ENCODE measurements at regions not wholly inside any gene's neighbourhood (a gene's known extent, or its start where the extent isn't known, plus 50 kb on each side); places are given as distances from the start of the nearest gene placed in this dataset.
"Not testable (repeated sequence)": the region's sequence is repeated elsewhere in the genome, so short reads cannot be mapped to it uniquely, and the experiment has no call there.

DNA sequence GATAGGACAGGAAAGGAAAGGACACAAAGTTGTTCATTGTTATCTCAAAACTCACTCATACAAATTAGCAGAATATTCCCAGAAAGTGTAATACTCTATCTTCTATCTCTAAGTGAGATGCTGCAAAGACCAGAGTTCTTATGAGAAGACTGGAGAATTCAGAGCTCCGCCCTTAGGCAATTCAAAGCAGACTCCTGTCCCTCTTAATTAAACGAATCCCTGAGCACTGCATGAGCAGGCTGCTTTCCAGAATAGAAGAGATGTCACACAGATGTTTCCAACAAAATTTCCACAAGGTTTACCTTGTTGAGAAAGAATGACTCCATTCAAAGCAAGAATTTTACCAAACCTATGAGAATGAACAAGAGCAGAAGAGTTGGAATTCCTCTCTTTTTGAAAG lies 630.8 kb upstream of the INTU start:
- DNase-seq, result no peak
- no peaks in the 10 kb centered on the region for H3K9me3 ChIP-seq
- H3K4me3 ChIP-seq, result no peak overlapping the region
- no peaks in the 10 kb centered on the region for H3K36me3 ChIP-seq
- no peak for TF ChIP-seq CTCF (IDR thresholded peaks at IDR 0.05)
- H3K4me1 ChIP-seq, result no peaks in the 10 kb centered on the region
- no peak overlapping the region for H3K27ac ChIP-seq
- no peaks in the 10 kb centered on the region for H3K27me3 ChIP-seq
- intact Hi-C loops (cut with DNase I; ENCODE audit: low total_unique reads), result no loop called here

DNA sequence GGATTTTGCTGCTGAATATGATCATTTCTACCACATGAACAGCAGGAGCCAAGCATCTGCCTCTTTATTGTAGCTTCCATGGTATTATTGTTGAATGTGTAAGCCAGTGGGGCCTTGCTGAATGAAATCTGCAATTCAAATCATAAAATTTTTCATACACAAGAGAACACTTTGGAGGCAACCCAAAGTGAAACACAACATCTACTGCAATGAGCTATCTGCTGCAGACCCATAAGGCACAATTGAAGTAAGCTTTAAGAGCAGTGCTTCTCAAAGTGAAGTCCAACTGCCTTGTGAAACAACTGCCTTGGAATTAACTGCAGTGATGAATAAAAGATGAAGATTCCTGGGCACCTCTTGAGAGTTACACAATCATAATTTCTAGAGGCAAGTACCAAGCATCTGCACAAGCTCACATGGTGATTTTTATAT lies 626.3 kb upstream of the INTU start:
- no peak for DNase-seq
- TF ChIP-seq CTCF (IDR thresholded peaks at IDR 0.05), result no peak
- H3K27me3 ChIP-seq, result no peaks in the 10 kb centered on the region
- H3K36me3 ChIP-seq, result no peaks in the 10 kb centered on the region
- no peak overlapping the region for H3K27ac ChIP-seq
- intact Hi-C loops (cut with DNase I; ENCODE audit: low total_unique reads), result no loop called here
- H3K9me3 ChIP-seq, result no peaks in the 10 kb centered on the region
- H3K4me3 ChIP-seq, result no peak overlapping the region
- no peaks in the 10 kb centered on the region for H3K4me1 ChIP-seq

DNA sequence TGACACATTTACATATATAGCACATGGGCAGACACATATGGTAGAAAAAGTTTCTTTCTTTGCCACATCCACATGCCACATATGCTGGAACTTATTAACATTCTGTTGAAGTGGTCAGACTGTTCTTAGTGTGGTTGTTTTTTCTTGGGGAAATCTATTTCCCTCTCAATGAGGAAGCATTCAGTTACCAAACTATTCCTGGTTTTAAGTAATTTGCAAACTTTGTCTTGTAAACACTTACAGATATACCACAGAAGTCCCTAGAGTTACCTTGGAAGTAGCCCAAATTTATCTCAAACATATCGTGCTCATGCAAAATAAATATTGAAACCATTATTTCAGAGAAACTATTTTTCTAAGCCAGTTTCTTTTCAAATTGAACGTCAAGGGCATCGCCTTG lies 625.5 kb upstream of the INTU start:
- no peak for TF ChIP-seq CTCF (IDR thresholded peaks at IDR 0.05)
- no peak for DNase-seq

DNA sequence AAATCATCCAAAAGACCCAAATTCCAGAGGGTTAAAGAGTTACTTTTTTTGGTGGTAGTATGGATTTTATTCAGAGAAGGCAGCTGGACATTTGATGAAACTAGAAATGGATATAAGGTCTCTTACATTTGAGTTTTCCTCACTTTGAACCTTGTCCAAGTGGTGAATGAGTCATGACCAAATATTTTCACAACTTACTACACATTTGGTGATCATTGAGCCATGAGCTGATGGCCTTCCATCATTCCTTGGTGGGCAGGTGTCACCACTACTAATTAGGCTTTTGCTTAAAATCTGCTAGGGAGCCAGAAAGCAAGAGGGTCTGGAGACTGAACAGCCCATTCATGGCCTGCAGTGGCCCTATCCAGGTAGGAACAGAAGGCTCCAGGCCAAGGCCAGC lies 620.2 kb upstream of the INTU start:
- DNase-seq, result no peak
- intact Hi-C loops (cut with DNase I; ENCODE audit: low total_unique reads), result no loop called here
- H3K9me3 ChIP-seq, result no peaks in the 10 kb centered on the region

More for the DNA sequence above, 625.5 kb upstream of the INTU start:
- Histone ChIP-seq H3K4me3 (no peak overlapping the region), H3K9me3 (no peaks in the 10 kb centered on the region), H3K4me1 (no peaks in the 10 kb centered on the region), H3K36me3 (no peaks in the 10 kb centered on the region), H3K27ac (no peak overlapping the region), H3K27me3 (no peaks in the 10 kb centered on the region)
- intact Hi-C loops (cut with DNase I; ENCODE audit: low total_unique reads), result no loop called here

GRCh38 chr4:127015667-127016117 lies 617.1 kb upstream of the INTU start:
- Histone ChIP-seq H3K36me3 (no peaks in the 10 kb centered on the region), H3K4me3 (no peak overlapping the region), H3K27ac (no peak overlapping the region), H3K9me3 (no peaks in the 10 kb centered on the region), H3K4me1 (peaks cover 0 to 4% (median 0%) of the 10 kb centered on the region in 4 donors), H3K27me3 (no peaks in the 10 kb centered on the region)
- intact Hi-C loops (cut with DNase I; ENCODE audit: low total_unique reads), result no loop called here
- TF ChIP-seq CTCF (IDR thresholded peaks at IDR 0.05), result no peak
- no peak for DNase-seq

More for the DNA sequence above, 620.2 kb upstream of the INTU start:
- Histone ChIP-seq H3K27ac (no peak overlapping the region), H3K4me3 (no peak overlapping the region), H3K4me1 (peaks cover 0 to 4% (median 0%) of the 10 kb centered on the region in 4 donors), H3K36me3 (no peaks in the 10 kb centered on the region), H3K27me3 (no peaks in the 10 kb centered on the region)
- TF ChIP-seq CTCF (IDR thresholded peaks at IDR 0.05), result no peak

DNA sequence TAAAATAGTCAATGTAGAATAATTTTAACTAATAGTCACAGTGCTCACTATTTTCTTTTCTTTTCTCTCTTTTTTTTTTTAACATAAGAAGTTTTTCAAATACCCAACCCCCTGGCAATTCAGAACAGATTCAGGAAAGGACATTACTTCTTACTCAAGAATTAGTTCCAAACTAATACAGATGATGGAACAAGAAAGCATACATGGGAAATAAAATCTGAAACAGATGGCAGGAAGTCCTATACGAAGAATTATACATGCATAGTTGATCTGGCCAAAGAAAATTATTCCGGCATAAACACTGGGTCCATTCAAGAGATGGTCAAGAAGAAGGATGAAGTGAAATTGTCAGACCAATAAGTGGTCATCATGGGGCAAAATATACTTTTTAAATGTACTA lies 614.4 kb upstream of the INTU start:
- Histone ChIP-seq H3K4me1 (peaks cover 0 to 4% (median 0%) of the 10 kb centered on the region in 4 donors), H3K27me3 (no peaks in the 10 kb centered on the region), H3K9me3 (no peaks in the 10 kb centered on the region), H3K36me3 (no peaks in the 10 kb centered on the region), H3K4me3 (no peak overlapping the region), H3K27ac (no peak overlapping the region)
- intact Hi-C loops (cut with DNase I; ENCODE audit: low total_unique reads), result no loop called here
- no peak for TF ChIP-seq CTCF (IDR thresholded peaks at IDR 0.05)
- no peak for DNase-seq

DNA sequence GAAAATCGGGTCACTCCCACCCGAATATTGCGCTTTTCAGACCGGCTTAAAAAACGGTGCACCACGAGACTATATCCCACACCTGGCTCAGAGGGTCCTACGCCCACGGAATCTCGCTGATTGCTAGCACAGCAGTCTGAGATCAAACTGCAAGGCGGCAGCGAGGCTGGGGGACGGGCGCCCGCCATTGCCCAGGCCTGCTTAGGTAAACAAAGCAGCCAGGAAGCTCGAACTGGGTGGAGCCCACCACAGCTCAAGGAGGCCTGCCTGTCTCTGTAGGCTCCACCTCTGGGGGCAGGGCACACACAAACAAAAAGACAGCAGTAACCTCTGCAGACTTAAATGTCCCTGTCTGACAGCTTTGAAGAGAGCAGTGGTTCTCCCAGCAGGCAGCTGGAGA lies 611.9 kb upstream of the INTU start:
- H3K27me3 ChIP-seq; H3K4me3 ChIP-seq; H3K27ac ChIP-seq; H3K36me3 ChIP-seq; H3K4me1 ChIP-seq; H3K9me3 ChIP-seq; DNase-seq; intact Hi-C loops (cut with DNase I; ENCODE audit: low total_unique reads): not testable (repeated sequence)
